COLO829 (cell line): ENCODE measurements at regions not wholly inside any gene's neighbourhood (a gene's known extent, or its start where the extent isn't known, plus 50 kb on each side); places are given as distances from the start of the nearest gene placed in this dataset.
"Not testable (repeated sequence)": the region's sequence is repeated elsewhere in the genome, so short reads cannot be mapped to it uniquely, and the experiment has no call there.

Experiments used
- DNase-seq: peaks from one replicate; pipeline ENCODE4 v3.0.0; 2012; ENCODE audit warnings: low spot score

GRCh38 chr16:16448423-16448822, 69.5 kb downstream of the NPIPA7 start:
- DNase-seq, result not testable (repeated sequence)

- not testable (repeated sequence) for DNase-seq
These were observed 70.8 kb downstream of the NPIPA7 start for GRCh38 chr16:16449712-16450237.

- not testable (repeated sequence) for DNase-seq
These were observed 72.9 kb downstream of the NPIPA7 start for GRCh38 chr16:16451721-16452410.

GRCh38 chr16:16458579-16458978, 79.6 kb downstream of the NPIPA7 start:
- DNase-seq, result not testable (repeated sequence)

- DNase-seq, result not testable (repeated sequence)
These were observed 84.9 kb downstream of the NPIPA7 start for GRCh38 chr16:16463792-16464191.

GRCh38 chr16:16488919-16489318, 110.0 kb downstream of the NPIPA7 start:
- not testable (repeated sequence) for DNase-seq

- DNase-seq, result not testable (repeated sequence)
These were observed 110.5 kb downstream of the NPIPA7 start for GRCh38 chr16:16489466-16489865.

- DNase-seq, result not testable (repeated sequence)
These were observed 115.2 kb downstream of the NPIPA7 start for GRCh38 chr16:16494114-16494513.

- not testable (repeated sequence) for DNase-seq
These were observed 116.1 kb downstream of the NPIPA7 start for GRCh38 chr16:16494998-16495397.

GRCh38 chr16:16499875-16500274, 120.9 kb downstream of the NPIPA7 start:
- not testable (repeated sequence) for DNase-seq

GRCh38 chr16:16507041-16507440, 128.1 kb downstream of the NPIPA7 start:
- DNase-seq, result not testable (repeated sequence)

- DNase-seq, result not testable (repeated sequence)
These were observed 129.4 kb downstream of the NPIPA7 start for GRCh38 chr16:16508344-16508743.

- not testable (repeated sequence) for DNase-seq
These were observed 140.5 kb downstream of the NPIPA7 start for GRCh38 chr16:16519395-16519794.

- DNase-seq, result not testable (repeated sequence)
These were observed 142.5 kb downstream of the NPIPA7 start for GRCh38 chr16:16521239-16522002.

- DNase-seq, result not testable (repeated sequence)
These were observed 148.1 kb downstream of the NPIPA7 start for GRCh38 chr16:16526998-16527397.

- DNase-seq, result not testable (repeated sequence)
These were observed 151.8 kb downstream of the NPIPA7 start for GRCh38 chr16:16530744-16531143.

- not testable (repeated sequence) for DNase-seq
These were observed 156.6 kb downstream of the NPIPA7 start for GRCh38 chr16:16535565-16535964.

- not testable (repeated sequence) for DNase-seq
These were observed 157.2 kb downstream of the NPIPA7 start for GRCh38 chr16:16536151-16536550.

- DNase-seq, result not testable (repeated sequence)
These were observed 170.8 kb downstream of the NPIPA7 start for GRCh38 chr16:16549710-16550109.

- not testable (repeated sequence) for DNase-seq
These were observed 171.9 kb downstream of the NPIPA7 start for GRCh38 chr16:16550824-16551223.

- DNase-seq, result not testable (repeated sequence)
These were observed 173.9 kb downstream of the NPIPA7 start for GRCh38 chr16:16552819-16553340.

- not testable (repeated sequence) for DNase-seq
These were observed 180.3 kb downstream of the NPIPA7 start for GRCh38 chr16:16559179-16559740.
